Spleen (tissue), 11 donors: ENCODE measurements at regions not wholly inside any gene's neighbourhood (a gene's known extent, or its start where the extent isn't known, plus 50 kb on each side); places are given as distances from the start of the nearest gene placed in this dataset.

ENCODE experiments used
- DNase-seq: peaks from one replicate; pipeline ENCODE4 v3.0.0-alpha.2; 2020
- H3K27ac ChIP-seq, 8 donors: fragments of 200-600 bp; sonication (generic) in 7 of 8; 1 replicate in 4 of 8; 2 replicates in 4 of 8; pipeline versions ENCODE4 v1.5.0 to v1.8.0; 2016 to 2021; ENCODE audit warnings: inconsistent platforms in 4 of 8, mild to moderate bottlenecking in 4 of 8, moderate library complexity in 1 of 8
- H3K27me3 ChIP-seq, 7 donors: fragments of 200-600 bp; sonication (generic) in 6 of 7; replicated peaks in 1 of 7; 1 replicate in 4 of 7; 2 replicates in 3 of 7; pipeline versions ENCODE4 v1.5.0 to v1.8.0; 2016 to 2021; ENCODE audit warnings: inconsistent platforms in 3 of 7, mild to moderate bottlenecking in 1 of 7
- H3K36me3 ChIP-seq, 6 donors: fragments of 200-600 bp; sonication (generic) in 5 of 6; 1 replicate in 4 of 6; 2 replicates in 2 of 6; pipeline versions ENCODE4 v1.5.0 to v1.8.0; 2016 to 2021; ENCODE audit warnings: inconsistent platforms in 2 of 6
- H3K4me1 ChIP-seq, 6 donors: fragments of 200-600 bp; sonication (generic) in 5 of 6; 1 replicate in 3 of 6; 2 replicates in 3 of 6; pipeline versions ENCODE4 v1.5.0 to v1.8.0; 2016 to 2021; ENCODE audit warnings: inconsistent platforms in 3 of 6
- H3K4me3 ChIP-seq, 8 donors: fragments of 200-600 bp; sonication (generic) in 7 of 8; 1 replicate in 4 of 8; 2 replicates in 4 of 8; pipeline versions ENCODE4 v1.5.0 to v1.8.0; 2016 to 2021; ENCODE audit warnings: inconsistent platforms in 4 of 8, mild to moderate bottlenecking in 4 of 8, moderate library complexity in 2 of 8
- H3K9me3 ChIP-seq, 8 donors: fragments of 200-600 bp; sonication (generic) in 7 of 8; 1 replicate in 4 of 8; 2 replicates in 4 of 8; pipeline versions ENCODE4 v1.5.0 to v1.8.0; 2016 to 2021; ENCODE audit warnings: inconsistent platforms in 4 of 8
- POLR2A ChIP-seq, 3 donors: fragments of 450-650 bp; IDR thresholded peaks; one replicate each; pipeline ENCODE4 v1.5.1; 2017; ENCODE audit warnings: antibody characterized with exemption in 3 of 3, mild to moderate bottlenecking in 1 of 3
- POLR2AphosphoS5 ChIP-seq, 3 donors: sonication (generic); formaldehyde crosslinking; IDR thresholded peaks; one replicate each; pipeline ENCODE4 v1.5.1; 2017; ENCODE audit warnings: antibody characterized with exemption in 3 of 3
- WGBS, 5 donors: extraction: QIAGEN DNeasy Blood & Tissue Kit in 3 of 5; methylation state at CpG; one replicate each; pipeline versions ENCODE4 v1.1.5 to v1.1.7; 2013 to 2018; 5-methylcytosine and 5-hydroxymethylcytosine counted together
- intact Hi-C: fragments of 100-400 bp; cut with DNase I; formaldehyde crosslinking; loops from one replicate; pipeline ENCODE4 v1.15.0; 2023; ENCODE audit warnings: low total_unique reads
- TF ChIP-seq, protein P1 (sequence below), 11 experiments: fragments of 200-600 bp in 7 of 11; fragments of 450-650 bp in 4 of 11; sonication (generic) in 4 of 11; IDR thresholded peaks in 8 of 11; conservative IDR thresholded peaks in 3 of 11; 1 replicate in 7 of 11; 2 replicates in 4 of 11; pipeline versions ENCODE4 v1.4.0 to v1.8.0; 2016 to 2021; ENCODE audit warnings: antibody characterized with exemption in 11 of 11, inconsistent platforms in 4 of 11, mild to moderate bottlenecking in 1 of 11
- donor health status: healthy with polysubstance abuse.
- donor health status: DM: no; HTN: no; CAD: no; lungs with moderate emphysema.
- donor health status: DM: no; HTN: no; CAD: no.
- donor health status: Bipolar disorder and iron deficiency.
- donor health status: healthy.
- donor health status: DM: no; HTN: no; CAD: no.
- donor health status: DM: yes; HTN: yes; CAD: no.

DNA sequence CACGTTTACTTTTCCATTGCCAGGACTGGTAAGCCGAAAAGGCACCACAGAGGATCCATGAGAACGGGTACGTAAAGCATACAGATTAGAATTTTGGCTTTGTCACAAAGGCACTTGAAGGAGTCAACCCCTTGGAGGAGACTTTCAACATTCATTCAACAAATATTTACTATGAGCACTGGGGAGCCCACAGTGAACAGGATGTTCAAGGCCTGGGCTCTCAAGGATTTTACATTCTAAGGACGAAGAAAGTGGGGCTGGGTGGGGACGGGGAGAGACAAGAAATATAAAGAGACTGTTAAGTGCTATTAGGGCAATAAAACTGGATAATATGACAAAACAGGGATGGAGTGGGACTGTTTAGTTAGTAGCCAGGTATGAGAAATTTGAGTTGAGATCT, 66.0 kb downstream of the KLF4 start:
- H3K27me3 ChIP-seq = peaks cover 0 to 15% (median 0%) of the 10 kb centered on the region in 7 donors
- intact Hi-C loops = loop anchor here (5.0 kb wide), 1 partner anchor 1339 kb away; no protein-coding TSS in a partner anchor
- no peak overlapping the region for H3K4me3 ChIP-seq
- H3K36me3 ChIP-seq = no peaks in the 10 kb centered on the region
- H3K9me3 ChIP-seq = no peaks in the 10 kb centered on the region
- 86 to 100% (median 92%) methylated on average over 6 of the region's 6 CpGs for WGBS, 5 donors
- no peak overlapping the region for H3K27ac ChIP-seq
- TF ChIP-seq, protein P1, sequence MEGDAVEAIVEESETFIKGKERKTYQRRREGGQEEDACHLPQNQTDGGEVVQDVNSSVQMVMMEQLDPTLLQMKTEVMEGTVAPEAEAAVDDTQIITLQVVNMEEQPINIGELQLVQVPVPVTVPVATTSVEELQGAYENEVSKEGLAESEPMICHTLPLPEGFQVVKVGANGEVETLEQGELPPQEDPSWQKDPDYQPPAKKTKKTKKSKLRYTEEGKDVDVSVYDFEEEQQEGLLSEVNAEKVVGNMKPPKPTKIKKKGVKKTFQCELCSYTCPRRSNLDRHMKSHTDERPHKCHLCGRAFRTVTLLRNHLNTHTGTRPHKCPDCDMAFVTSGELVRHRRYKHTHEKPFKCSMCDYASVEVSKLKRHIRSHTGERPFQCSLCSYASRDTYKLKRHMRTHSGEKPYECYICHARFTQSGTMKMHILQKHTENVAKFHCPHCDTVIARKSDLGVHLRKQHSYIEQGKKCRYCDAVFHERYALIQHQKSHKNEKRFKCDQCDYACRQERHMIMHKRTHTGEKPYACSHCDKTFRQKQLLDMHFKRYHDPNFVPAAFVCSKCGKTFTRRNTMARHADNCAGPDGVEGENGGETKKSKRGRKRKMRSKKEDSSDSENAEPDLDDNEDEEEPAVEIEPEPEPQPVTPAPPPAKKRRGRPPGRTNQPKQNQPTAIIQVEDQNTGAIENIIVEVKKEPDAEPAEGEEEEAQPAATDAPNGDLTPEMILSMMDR (IDR thresholded peaks at IDR 0.05 in 8 of 11, conservative IDR thresholded peaks at IDR 0.05 in 3 of 11) = no peak
- no peak for TF ChIP-seq POLR2AphosphoS5 (IDR thresholded peaks at IDR 0.05)
- TF ChIP-seq POLR2A (IDR thresholded peaks at IDR 0.05) = no peak
- H3K4me1 ChIP-seq = peaks cover 5 to 13% (median 8%) of the 10 kb centered on the region in 6 donors
- no peak for DNase-seq

DNA sequence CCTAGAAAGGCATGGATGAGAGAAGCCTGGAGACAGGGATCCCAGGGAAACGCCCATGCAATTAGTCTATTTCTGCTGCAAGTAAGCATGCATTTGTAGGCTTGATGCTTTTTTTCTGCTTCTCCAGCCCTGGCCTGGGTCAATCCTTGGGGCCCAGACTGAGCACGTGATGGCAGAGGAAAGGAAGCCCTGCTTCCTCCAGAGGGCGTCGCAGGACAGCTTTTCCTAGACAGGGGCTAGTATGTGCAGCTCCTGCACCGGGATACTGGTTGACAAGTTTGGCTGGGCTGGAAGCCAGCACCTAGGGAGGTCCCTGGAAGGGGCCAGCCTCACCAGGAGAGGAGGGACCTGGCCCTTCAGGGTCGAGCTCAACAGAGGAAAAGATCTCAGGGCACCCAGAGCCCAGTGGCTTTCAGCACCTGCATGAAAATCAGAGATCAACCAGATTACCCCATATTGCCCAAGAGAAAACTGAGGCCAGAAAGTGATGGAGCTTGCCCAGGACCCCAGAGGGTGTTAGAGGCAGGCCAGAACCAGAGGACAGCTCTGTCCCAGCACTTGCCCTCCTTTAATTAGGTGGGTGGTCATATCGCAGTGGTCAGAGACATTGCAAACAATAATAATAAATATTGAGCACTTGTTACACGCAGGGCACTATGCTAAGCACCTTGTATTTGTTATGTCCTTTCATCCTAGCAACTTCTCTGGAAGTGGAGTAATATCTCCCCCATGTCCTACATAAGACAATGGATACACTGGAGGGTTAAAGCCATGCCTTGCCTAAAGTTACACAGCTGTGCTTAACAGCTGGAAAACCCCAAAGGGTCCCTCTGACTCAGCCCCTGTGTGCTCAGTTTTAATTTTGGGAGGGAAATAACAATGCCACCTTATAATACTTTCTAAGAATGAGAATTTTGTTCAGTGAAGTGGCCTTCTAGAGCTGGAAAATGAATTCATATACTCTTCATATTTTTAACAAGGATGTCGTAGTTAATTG, 67.1 kb downstream of the KLF4 start:
- Histone ChIP-seq H3K4me1 (peaks cover 5 to 13% (median 8%) of the 10 kb centered on the region in 6 donors), H3K4me3 (no peak overlapping the region), H3K36me3 (no peaks in the 10 kb centered on the region), H3K9me3 (no peaks in the 10 kb centered on the region), H3K27me3 (peaks cover 0 to 15% (median 0%) of the 10 kb centered on the region in 7 donors), H3K27ac (no peak overlapping the region)
- 32 to 42% (median 39%) methylated on average over 9 of the region's 9 CpGs for WGBS, 5 donors
- intact Hi-C loops = loop anchor here (5.0 kb wide), 1 partner anchor 1340 kb away; no protein-coding TSS in a partner anchor
- TF ChIP-seq, protein P1 (IDR thresholded peaks at IDR 0.05 in 8 of 11, conservative IDR thresholded peaks at IDR 0.05 in 3 of 11) = peak in 10 of 11 experiments; percentile 22 to 72 (median 62)
- TF ChIP-seq POLR2AphosphoS5 (IDR thresholded peaks at IDR 0.05) = no peak
- peak; percentile 78 for DNase-seq

DNA sequence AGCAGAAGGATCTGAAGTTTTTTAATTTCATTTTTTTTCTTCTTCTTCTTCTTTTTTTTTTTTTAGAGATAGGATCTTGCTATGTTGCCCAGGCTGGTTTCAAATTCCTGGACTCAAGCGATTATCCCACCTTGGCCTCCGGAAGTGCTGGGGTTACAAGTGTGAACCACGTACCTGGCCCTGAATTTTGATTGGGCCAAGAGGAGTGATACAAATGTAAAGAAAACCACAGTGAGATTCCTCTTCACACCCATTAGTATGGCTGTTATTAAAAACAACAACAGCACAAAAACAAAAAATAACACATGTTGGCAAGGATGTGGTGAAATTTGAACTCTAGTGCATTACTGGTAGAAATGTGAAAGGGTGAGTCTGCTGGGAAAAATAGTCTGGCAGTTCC, 79.1 kb downstream of the KLF4 start:
- H3K36me3 ChIP-seq = no peaks in the 10 kb centered on the region
- intact Hi-C loops = no loop called here
- DNase-seq = no peak
- H3K27me3 ChIP-seq = peaks cover 0 to 5% (median 0%) of the 10 kb centered on the region in 7 donors
- TF ChIP-seq, protein P1 (IDR thresholded peaks at IDR 0.05 in 8 of 11, conservative IDR thresholded peaks at IDR 0.05 in 3 of 11) = no peak
- TF ChIP-seq POLR2A (IDR thresholded peaks at IDR 0.05) (no peak), POLR2AphosphoS5 (IDR thresholded peaks at IDR 0.05) (no peak)
- 78 to 94% (median 82%) methylated on average over 3 of the region's 3 CpGs for WGBS, 5 donors
- H3K9me3 ChIP-seq = no peaks in the 10 kb centered on the region
- no peak overlapping the region for H3K27ac ChIP-seq
- no peaks in the 10 kb centered on the region for H3K4me1 ChIP-seq
- no peak overlapping the region for H3K4me3 ChIP-seq
